A673 (cell line): ENCODE measurements at regions not wholly inside any gene's neighbourhood (a gene's known extent, or its start where the extent isn't known, plus 50 kb on each side); places are given as distances from the start of the nearest gene placed in this dataset.

Experiments used
- CTCF ChIP-seq: fragments of 300-800, 200-600 bp; sonication (generic); conservative IDR thresholded peaks from 2 replicates; pipeline ENCODE4 v1.5.1; 2017; ENCODE audit warnings: low read depth, mild to moderate bottlenecking, antibody characterized with exemption, low read length, moderate library complexity, mixed read lengths
- EZH2 ChIP-seq: fragments of 200-600 bp; sonication (generic); IDR thresholded peaks from 2 replicates; pipeline ENCODE4 v1.6.1; 2017; ENCODE audit warnings: borderline replicate concordance, low read depth, mild to moderate bottlenecking, mixed read lengths, antibody characterized with exemption, low read length; ENCODE audit not compliant: poor library complexity, severe bottlenecking

GRCh38 chr18:55774505-55774904 is 186.5 kb upstream of the TCF4 start:
- TF ChIP-seq CTCF (no peak), EZH2 (no peak)
